HepG2 (cell line): ENCODE measurements at regions not wholly inside any gene's neighbourhood (a gene's known extent, or its start where the extent isn't known, plus 50 kb on each side); places are given as distances from the start of the nearest gene placed in this dataset.

Experiments used
- ATAC-seq: fragments of 200-7000 bp; cut with Tn5 transposase; 3 replicates; pipeline ENCODE4 v1.9.1; 2020; ENCODE audit warnings: mild to moderate bottlenecking, moderate library complexity
- BruUV-seq: library from RNA; stranded (reverse); fragments of 400-500 nt; replicated peaks from 2 replicates; lab custom pipeline; 2021; lab: Mats Ljungman, UMichigan
- CTCF ChIA-PET: fragments of 300-600 bp; formaldehyde crosslinking; extraction: SDS; loops from one replicate; lab custom pipeline; 2021; ENCODE audit warnings: low total read pairs, inconsistent platforms, low intra/inter-chr PET ratio; lab: Yijun Ruan, JAX
- POLR2A ChIA-PET: fragments of 350-600 bp; sonication (Branson Sonifier 250); formaldehyde crosslinking; loops from one replicate; lab custom pipeline; 2020; ENCODE audit warnings: antibody characterized with exemption, inconsistent platforms; lab: Yijun Ruan, JAX
- DNase-seq: peaks from one replicate; pipeline ENCODE4 v3.0.0-alpha.2; 2015; ENCODE audit warnings: low spot score
- FAIRE-seq: peaks from 3 replicates; lab custom pipeline; 2011; peaks lifted over from hg19 to GRCh38; lab: Jason Lieb, UNC
- H2AFZ ChIP-seq: one replicate; pipeline ENCODE4 v1.6.1; 2011; ENCODE audit warnings: low read length, inconsistent platforms
- H3K27ac ChIP-seq: fragments of 300-600 bp; 3 replicates; pipeline ENCODE4 v1.8.0; 2011; ENCODE audit warnings: mixed run types, mild to moderate bottlenecking, mixed read lengths, low read length, inconsistent platforms; ENCODE audit not compliant: insufficient read depth; ENCODE audit errors: extremely low read length
- H3K27me3 ChIP-seq, 2 experiments: fragments of 200-600 bp in 1 of 2; 2 replicates in 1 of 2; 3 replicates in 1 of 2; pipeline versions ENCODE4 v1.6.0 to v1.8.0; 2011; ENCODE audit warnings: low read length in 2 of 2, mild to moderate bottlenecking in 2 of 2, moderate library complexity in 2 of 2, inconsistent platforms in 1 of 2; ENCODE audit not compliant: insufficient read depth in 2 of 2, control insufficient read depth in 1 of 2
- H3K36me3 ChIP-seq, 2 experiments: fragments of 200-600 bp in 1 of 2; replicated peaks in 1 of 2; 2 replicates in 1 of 2; 3 replicates in 1 of 2; pipeline versions ENCODE4 v1.5.1 to v1.8.0; 2011; ENCODE audit warnings: low read length in 2 of 2, inconsistent platforms in 1 of 2; ENCODE audit not compliant: insufficient read depth in 2 of 2, control insufficient read depth in 1 of 2
- H3K4me1 ChIP-seq: 2 replicates; pipeline ENCODE4 v1.5.1; 2012; ENCODE audit warnings: low read length, inconsistent platforms; ENCODE audit not compliant: insufficient read depth
- H3K4me2 ChIP-seq: 2 replicates; pipeline ENCODE4 v1.6.0; 2011; ENCODE audit warnings: low read depth, low read length, inconsistent platforms
- H3K4me3 ChIP-seq, 3 experiments: fragments of 200-600 bp in 1 of 3; sonication (generic), shearing (Covaris generic) in 1 of 3; replicated peaks in 1 of 3; 2 replicates each; pipeline ENCODE4 v1.5.1; 2011 to 2016; ENCODE audit warnings: low read length in 3 of 3, inconsistent platforms in 2 of 3, low read depth in 2 of 3, mild to moderate bottlenecking in 2 of 3, control low read depth in 1 of 3, mixed read lengths in 1 of 3; ENCODE audit not compliant: insufficient read depth in 1 of 3
- H3K79me2 ChIP-seq: one replicate; pipeline ENCODE4 v1.6.1; 2011; ENCODE audit warnings: low read length, inconsistent platforms; ENCODE audit not compliant: insufficient read depth
- H3K9ac ChIP-seq: 2 replicates; pipeline ENCODE4 v1.6.0; 2011; ENCODE audit warnings: mild to moderate bottlenecking, low read depth, low read length, inconsistent platforms; ENCODE audit not compliant: insufficient read depth
- H3K9me3 ChIP-seq: 2 replicates; pipeline ENCODE4 v1.5.1; 2012; ENCODE audit warnings: mild to moderate bottlenecking, low read length
- H4K20me1 ChIP-seq: 2 replicates; pipeline ENCODE4 v1.6.0; 2011; ENCODE audit warnings: inconsistent platforms, mild to moderate bottlenecking, low read length, moderate library complexity; ENCODE audit not compliant: insufficient read depth
- CREB3 ChIP-seq: sonication (generic); formaldehyde crosslinking; IDR thresholded peaks from 2 replicates; pipeline ENCODE4 v1.5.0; 2020; ENCODE audit warnings: missing genetic modification reagents
- SALL2 ChIP-seq: sonication (generic); formaldehyde crosslinking; IDR thresholded peaks from 2 replicates; pipeline ENCODE4 v1.8.1; 2023; ENCODE audit warnings: mild to moderate bottlenecking, missing genetic modification reagents, inconsistent platforms
- TFDP2 ChIP-seq: sonication (generic); formaldehyde crosslinking; IDR thresholded peaks from 2 replicates; pipeline ENCODE4 v1.4.0; 2020; ENCODE audit warnings: missing genetic modification reagents
- WGBS: methylation state at CpG from one replicate; pipeline ENCODE4 v1.1.6; 2017; ENCODE audit warnings: low lambda C conversion rate; 5-methylcytosine and 5-hydroxymethylcytosine counted together
- in situ Hi-C: cut with HindIII; loops from 2 replicates; pipeline ENCODE4 v1.10.0; 2017; ENCODE audit warnings: low pct_unique_long_range_greater_than_20kb; ENCODE audit not compliant: extremely low pct_ligation_motif_present
- intact Hi-C: fragments of 100-400 bp; cut with micrococcal nuclease; formaldehyde crosslinking; loops from one replicate; pipeline ENCODE4 v1.10.0; 2022; ENCODE audit not compliant: unreplicated experiment

- no peak for TF ChIP-seq SALL2
- no peak for TF ChIP-seq CREB3 (CRISPR knock-in tag)
- no peak for TF ChIP-seq TFDP2 (CRISPR knock-in tag)
- TF ChIP-seq, all 625 proteins: peak for 0
- H3K27me3 ChIP-seq, result peaks cover 0 to 6% of the 10 kb centered on the region in 2 experiments; a peak in 1 of 5 replicates
- H4K20me1 ChIP-seq, result no peaks in the 10 kb centered on the region
- CTCF ChIA-PET, result no interaction called here
- no peak for DNase-seq
- H3K4me2 ChIP-seq, result no peak overlapping the region
- no peak overlapping the region for H3K4me3 ChIP-seq
- H3K9me3 ChIP-seq, result no peaks in the 10 kb centered on the region
- FAIRE-seq, result no peak
- H3K36me3 ChIP-seq, result no peaks in the 10 kb centered on the region
- no peaks in the 10 kb centered on the region for H3K79me2 ChIP-seq
- ATAC-seq, result no peak
- in situ Hi-C loops (loop anchor here (10.0 kb wide), 2 partner anchors 278 to 508 kb away; no protein-coding TSS in a partner anchor), intact Hi-C loops (no loop called here)
- H3K27ac ChIP-seq, result no peak overlapping the region
- H3K4me1 ChIP-seq, result no peaks in the 10 kb centered on the region
- POLR2A ChIA-PET, result no interaction called here
- no peak overlapping the region for H3K9ac ChIP-seq
- no peak overlapping the region for H2AFZ ChIP-seq
- BruUV-seq, result no TSS peak
- 7% methylated on average over 8 of the region's 8 CpGs for WGBS
These were observed 98.4 kb upstream of the OR9G4 start for GRCh38 chr11:56846631-56847576.
